Activated naive CD4-positive, alpha-beta T cell treated with anti-CD3 and anti-CD28 coated beads for 36 hours (primary cell): ENCODE measurements at regions not wholly inside any gene's neighbourhood (a gene's known extent, or its start where the extent isn't known, plus 50 kb on each side); places are given as distances from the start of the nearest gene placed in this dataset.

Experiments used
- CTCF ChIA-PET: fragments of 350-600 bp; sonication (Branson Sonifier 250); formaldehyde crosslinking; loops from one replicate; lab custom pipeline; 2021; ENCODE audit warnings: antibody characterized with exemption; lab: Charles Lee
- DNase-seq: peaks from one replicate; pipeline ENCODE4 v3.0.0-alpha.2; 2020
- H3K27ac Mint-ChIP-seq: one replicate; pipeline ENCODE4 v1.8.0; 2021; ENCODE audit warnings: mild to moderate bottlenecking, mixed read lengths
- H3K27me3 Mint-ChIP-seq: one replicate; pipeline ENCODE4 v1.8.0; 2021; ENCODE audit warnings: low read depth, mixed read lengths
- H3K36me3 Mint-ChIP-seq: one replicate; pipeline ENCODE4 v1.8.0; 2021; ENCODE audit warnings: low read depth, mixed read lengths
- H3K4me1 Mint-ChIP-seq: one replicate; pipeline ENCODE4 v1.8.0; 2021; ENCODE audit warnings: low read depth, mixed read lengths
- H3K4me3 Mint-ChIP-seq: one replicate; pipeline ENCODE4 v1.8.0; 2021; ENCODE audit warnings: mild to moderate bottlenecking, moderate library complexity, mixed read lengths
- H3K9me3 Mint-ChIP-seq: one replicate; pipeline ENCODE4 v1.8.0; 2021; ENCODE audit warnings: mixed read lengths
- intact Hi-C: fragments of 100-400 bp; cut with micrococcal nuclease; formaldehyde crosslinking; loops from one replicate; pipeline ENCODE4 v1.15.1; 2023

DNA sequence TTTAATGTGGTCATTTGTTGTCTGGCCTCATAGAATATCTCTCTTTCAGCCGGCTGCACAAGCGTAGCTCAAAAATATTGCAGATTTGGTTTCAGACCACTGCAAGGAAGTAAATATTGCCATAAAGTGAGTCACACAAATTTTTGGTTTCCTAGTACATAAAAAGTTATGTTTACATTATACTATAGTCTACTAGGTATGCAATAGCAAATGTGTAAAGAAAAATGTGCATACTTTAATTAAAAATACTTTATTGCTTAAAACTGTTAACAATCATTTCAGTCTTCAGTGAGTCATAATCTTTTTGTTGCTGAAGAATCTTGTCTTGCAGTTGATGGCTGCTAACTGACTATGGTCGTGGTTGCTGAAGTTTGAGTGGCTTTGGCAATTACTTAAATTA, 425.1 kb upstream of the ROBO1 start:
- no peak overlapping the region for H3K4me3 Mint-ChIP-seq
- intact Hi-C loops = no loop called here
- no peak overlapping the region for H3K27ac Mint-ChIP-seq
- CTCF ChIA-PET = no interaction called here
- no peak for DNase-seq
- peaks cover 14% of the 10 kb centered on the region for H3K9me3 Mint-ChIP-seq
- H3K27me3 Mint-ChIP-seq = no peaks in the 10 kb centered on the region
- no peaks in the 10 kb centered on the region for H3K4me1 Mint-ChIP-seq
- H3K36me3 Mint-ChIP-seq = no peaks in the 10 kb centered on the region

DNA sequence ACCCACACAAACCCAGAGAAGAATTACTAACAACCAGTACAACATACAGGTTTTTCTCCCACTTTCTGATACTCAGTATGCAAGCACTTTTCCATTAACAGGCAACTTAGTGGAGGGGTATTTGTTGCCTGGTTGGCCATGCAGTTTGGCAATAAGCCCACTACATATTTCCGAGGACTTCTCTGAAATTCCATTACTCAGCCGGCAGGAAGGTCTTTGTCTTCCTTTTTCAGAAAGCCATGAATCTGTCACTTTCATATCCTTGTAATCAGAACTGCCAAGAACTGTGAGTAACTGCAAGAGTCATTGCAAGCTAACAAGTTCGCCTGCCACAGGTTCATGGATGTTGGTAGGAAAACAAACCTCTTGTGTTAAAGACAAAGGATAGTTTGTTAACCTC, 422.3 kb upstream of the ROBO1 start:
- no peaks in the 10 kb centered on the region for H3K36me3 Mint-ChIP-seq
- no peak for DNase-seq
- CTCF ChIA-PET = no interaction called here
- no peaks in the 10 kb centered on the region for H3K4me1 Mint-ChIP-seq
- no peak overlapping the region for H3K4me3 Mint-ChIP-seq
- H3K27me3 Mint-ChIP-seq = no peaks in the 10 kb centered on the region
- intact Hi-C loops = no loop called here
- no peak overlapping the region for H3K27ac Mint-ChIP-seq
- peaks cover 8% of the 10 kb centered on the region for H3K9me3 Mint-ChIP-seq

DNA sequence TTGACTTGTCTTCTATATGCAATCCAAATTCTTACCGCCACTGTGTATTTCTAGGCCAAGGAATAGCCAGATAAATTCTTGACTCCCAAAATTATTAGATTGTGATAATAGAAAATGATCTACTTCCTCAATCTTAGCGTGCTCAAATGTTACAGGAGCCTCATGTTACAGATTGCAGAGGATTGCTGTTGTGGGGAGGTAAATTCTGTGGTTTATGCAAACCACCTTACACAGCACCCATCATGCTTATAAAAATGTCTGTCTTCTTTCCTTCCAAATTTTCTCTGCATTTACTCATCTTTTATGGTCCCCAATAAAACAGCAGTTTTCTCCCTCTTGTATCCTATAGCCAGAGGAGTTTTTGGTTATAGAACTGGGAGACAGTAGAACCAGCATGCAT, 420.2 kb upstream of the ROBO1 start:
- H3K4me3 Mint-ChIP-seq = no peak overlapping the region

DNA sequence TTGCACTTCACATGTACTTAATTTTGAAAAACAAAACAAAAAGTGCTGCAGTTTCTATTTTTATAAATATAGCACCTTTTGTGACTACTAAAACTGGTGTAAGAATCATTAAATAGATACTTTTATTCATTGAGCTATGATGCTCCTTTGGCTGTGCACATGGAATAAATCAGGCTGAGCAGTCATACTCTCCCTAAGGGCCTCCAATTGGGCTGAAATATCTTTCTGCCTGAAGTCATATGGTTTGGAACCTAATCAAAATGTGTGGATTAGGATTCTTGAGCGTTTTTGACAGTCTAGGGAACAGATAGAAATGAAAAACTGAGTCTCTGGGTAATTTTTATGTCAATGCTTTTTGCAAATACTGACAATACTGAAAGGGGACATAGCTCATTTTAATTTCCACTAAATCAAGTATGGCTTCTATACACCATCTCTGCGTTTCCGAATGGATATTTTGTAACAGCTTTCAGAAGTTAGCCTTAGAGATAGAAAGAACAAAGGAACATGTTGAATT, 392.2 kb upstream of the ROBO1 start:
- Mint-ChIP-seq H3K4me3 (no peak overlapping the region), H3K36me3 (no peaks in the 10 kb centered on the region), H3K4me1 (no peaks in the 10 kb centered on the region), H3K27ac (no peak overlapping the region), H3K27me3 (no peaks in the 10 kb centered on the region), H3K9me3 (peaks cover 2% of the 10 kb centered on the region)
- intact Hi-C loops = no loop called here
- DNase-seq = no peak
- CTCF ChIA-PET = no interaction called here

More for the DNA sequence above, 420.2 kb upstream of the ROBO1 start:
- DNase-seq = no peak
- Mint-ChIP-seq H3K36me3 (no peaks in the 10 kb centered on the region), H3K9me3 (peaks cover 3% of the 10 kb centered on the region), H3K27ac (no peak overlapping the region), H3K27me3 (no peaks in the 10 kb centered on the region), H3K4me1 (no peaks in the 10 kb centered on the region)
- intact Hi-C loops = no loop called here
- CTCF ChIA-PET = no interaction called here

DNA sequence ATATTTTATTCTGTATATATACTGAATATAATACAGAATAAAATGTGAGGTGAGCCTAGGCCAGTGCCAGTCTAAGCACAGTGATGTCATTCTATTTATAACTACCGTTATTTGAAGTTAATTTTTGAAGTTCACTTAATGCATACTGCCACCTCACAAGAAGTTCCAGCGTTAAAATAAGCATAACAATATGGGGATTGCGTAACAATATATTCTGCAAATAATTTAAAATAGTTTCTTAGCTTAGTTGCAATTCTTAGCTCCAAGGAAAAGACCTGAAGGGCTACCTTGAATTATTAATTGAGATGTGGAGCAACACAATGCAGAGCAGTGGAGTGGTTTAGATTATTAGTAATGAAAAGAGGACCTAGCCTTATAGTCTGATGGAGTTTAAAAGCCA, 390.5 kb upstream of the ROBO1 start:
- CTCF ChIA-PET = no interaction called here
- H3K9me3 Mint-ChIP-seq = no peaks in the 10 kb centered on the region
- H3K4me3 Mint-ChIP-seq = no peak overlapping the region
- no peak overlapping the region for H3K27ac Mint-ChIP-seq
- intact Hi-C loops = no loop called here
- no peaks in the 10 kb centered on the region for H3K36me3 Mint-ChIP-seq
- no peak for DNase-seq
- H3K4me1 Mint-ChIP-seq = no peaks in the 10 kb centered on the region
- no peaks in the 10 kb centered on the region for H3K27me3 Mint-ChIP-seq

DNA sequence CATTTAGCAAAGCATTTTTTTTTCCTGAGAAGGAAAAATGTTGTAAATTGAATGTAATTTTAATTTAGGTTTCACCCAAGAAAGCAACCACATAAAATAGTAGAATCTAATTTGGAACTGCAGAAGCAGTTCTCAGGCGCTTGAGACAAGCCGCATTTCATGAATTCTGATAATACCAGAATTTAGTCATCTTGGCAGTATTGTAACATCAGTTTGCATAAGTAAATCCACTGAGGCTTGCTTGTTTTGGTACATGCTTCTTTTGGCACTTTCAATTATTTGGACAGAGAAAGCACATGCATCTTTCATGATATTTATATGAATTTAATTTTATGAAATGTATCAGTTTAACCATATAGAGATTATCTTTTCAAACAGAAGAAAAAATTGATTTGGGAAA, 389.7 kb upstream of the ROBO1 start:
- peaks cover under 1% of the 10 kb centered on the region for H3K9me3 Mint-ChIP-seq
- H3K27me3 Mint-ChIP-seq = no peaks in the 10 kb centered on the region

DNA sequence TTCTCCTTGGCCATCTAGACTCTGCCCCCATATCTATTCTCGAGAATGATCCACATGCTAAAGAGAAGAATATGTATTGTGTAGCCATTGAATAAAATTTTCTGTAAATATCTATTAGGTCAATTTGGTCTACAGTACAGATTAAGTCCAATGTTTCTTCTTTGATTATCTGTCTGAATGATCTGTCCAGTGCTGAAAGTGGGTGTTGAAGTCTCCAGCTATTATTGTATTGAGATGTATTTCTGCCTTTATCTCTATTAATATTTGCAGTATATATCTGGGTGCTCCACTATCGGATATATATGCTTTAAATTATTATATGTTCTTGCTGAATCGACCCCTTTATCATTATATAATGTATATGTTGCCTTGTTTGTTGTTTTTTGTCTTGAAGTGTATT, 384.9 kb upstream of the ROBO1 start:
- Mint-ChIP-seq H3K4me1 (no peaks in the 10 kb centered on the region), H3K27ac (no peak overlapping the region), H3K27me3 (no peaks in the 10 kb centered on the region), H3K4me3 (no peak overlapping the region), H3K36me3 (no peaks in the 10 kb centered on the region), H3K9me3 (peaks cover 15% of the 10 kb centered on the region)
- intact Hi-C loops = no loop called here
- CTCF ChIA-PET = no interaction called here
- DNase-seq = no peak

More for the DNA sequence above, 389.7 kb upstream of the ROBO1 start:
- intact Hi-C loops = no loop called here
- Mint-ChIP-seq H3K4me3 (no peak overlapping the region), H3K36me3 (no peaks in the 10 kb centered on the region), H3K27ac (no peak overlapping the region), H3K4me1 (no peaks in the 10 kb centered on the region)
- DNase-seq = no peak
- CTCF ChIA-PET = no interaction called here

DNA sequence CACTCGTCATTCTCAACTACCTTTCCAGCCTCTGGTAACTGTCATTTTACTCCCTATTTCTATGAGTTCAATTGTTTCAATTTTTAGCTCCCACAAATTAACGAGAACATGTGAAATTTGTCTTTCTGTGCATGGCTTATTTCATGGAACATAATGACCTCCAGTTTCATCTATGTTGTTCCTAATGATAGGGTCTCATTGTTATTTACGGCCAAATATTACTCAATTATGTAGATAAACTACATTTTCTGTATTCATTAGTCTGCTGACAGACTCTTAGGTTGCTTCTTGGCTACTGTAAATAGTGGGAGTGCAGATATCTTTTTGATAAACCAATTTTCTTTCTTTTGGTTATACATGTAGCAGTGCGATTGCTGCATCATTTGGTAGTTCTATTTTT, 374.9 kb upstream of the ROBO1 start:
- Mint-ChIP-seq H3K9me3 (peaks cover 16% of the 10 kb centered on the region), H3K4me1 (no peaks in the 10 kb centered on the region), H3K4me3 (no peak overlapping the region), H3K36me3 (peaks cover 1% of the 10 kb centered on the region), H3K27ac (no peak overlapping the region), H3K27me3 (no peaks in the 10 kb centered on the region)
- no peak for DNase-seq
- CTCF ChIA-PET = no interaction called here
- intact Hi-C loops = no loop called here

DNA sequence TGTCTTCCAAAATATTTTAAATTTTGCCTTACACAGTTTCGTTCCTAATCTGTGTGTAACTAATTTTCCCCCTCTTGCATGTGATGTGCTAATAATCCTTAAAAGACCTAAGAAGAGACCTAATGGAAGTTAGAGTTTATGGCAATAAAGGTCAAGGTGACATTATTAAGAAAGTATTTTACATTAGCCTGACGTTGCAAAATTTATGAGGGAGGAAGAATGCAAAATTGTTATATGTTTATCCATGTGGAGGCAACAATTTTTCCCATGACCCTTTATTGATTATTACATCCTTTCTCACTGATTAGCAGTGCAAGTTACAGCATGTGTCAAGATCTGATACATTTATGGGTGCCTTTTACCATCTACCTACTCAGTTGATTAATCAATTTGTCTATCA, 373.8 kb upstream of the ROBO1 start:
- CTCF ChIA-PET = no interaction called here
- Mint-ChIP-seq H3K36me3 (peaks cover 1% of the 10 kb centered on the region), H3K27ac (no peak overlapping the region), H3K9me3 (peaks cover 18% of the 10 kb centered on the region), H3K4me3 (no peak overlapping the region), H3K27me3 (no peaks in the 10 kb centered on the region), H3K4me1 (no peaks in the 10 kb centered on the region)
- DNase-seq = no peak
- intact Hi-C loops = no loop called here

DNA sequence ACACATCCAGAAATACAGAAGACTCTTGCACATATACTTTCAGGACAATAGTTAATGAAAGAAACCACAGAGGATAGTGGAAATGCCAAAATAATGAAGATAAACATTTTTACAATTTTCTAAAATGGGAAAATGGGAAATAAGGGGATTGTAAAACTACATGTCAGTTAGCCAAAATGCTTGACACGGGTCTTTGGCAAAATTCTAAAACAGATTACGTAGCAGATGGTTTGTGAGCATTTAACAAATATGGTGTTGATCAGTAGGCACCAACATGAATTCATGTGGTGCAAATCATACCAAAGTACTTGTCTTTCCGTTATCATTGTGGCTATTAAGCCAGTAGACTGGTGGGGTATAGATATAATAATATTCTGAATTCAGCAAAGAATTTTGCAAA, 348.5 kb upstream of the ROBO1 start:
- peaks cover 7% of the 10 kb centered on the region for H3K9me3 Mint-ChIP-seq
- no peaks in the 10 kb centered on the region for H3K27me3 Mint-ChIP-seq
- H3K4me3 Mint-ChIP-seq = no peak overlapping the region
- H3K27ac Mint-ChIP-seq = no peak overlapping the region
- no peaks in the 10 kb centered on the region for H3K36me3 Mint-ChIP-seq
- intact Hi-C loops = no loop called here
- no peak for DNase-seq
- no peaks in the 10 kb centered on the region for H3K4me1 Mint-ChIP-seq
- CTCF ChIA-PET = no interaction called here

DNA sequence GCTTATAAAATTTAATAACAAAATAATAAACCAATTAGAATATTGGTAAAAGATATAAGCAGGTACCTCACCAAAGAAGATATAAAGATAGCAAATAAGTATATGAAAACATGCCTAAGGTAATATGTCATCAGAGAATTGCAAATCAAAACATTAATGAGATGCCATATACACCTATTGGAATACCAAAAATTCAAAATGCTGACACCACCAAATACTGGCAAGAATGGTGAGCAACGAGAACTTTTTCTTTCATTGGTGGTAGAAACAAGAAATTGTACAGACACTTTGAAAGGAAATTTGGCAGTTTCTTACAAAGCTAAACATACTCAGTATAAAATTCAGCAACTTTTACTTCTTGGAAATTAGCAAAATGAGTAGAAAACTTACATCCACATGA, 346.9 kb upstream of the ROBO1 start:
- Mint-ChIP-seq H3K36me3 (no peaks in the 10 kb centered on the region), H3K4me1 (no peaks in the 10 kb centered on the region), H3K27ac (no peak overlapping the region), H3K9me3 (peaks cover 5% of the 10 kb centered on the region), H3K27me3 (no peaks in the 10 kb centered on the region), H3K4me3 (no peak overlapping the region)
- intact Hi-C loops = no loop called here
- no peak for DNase-seq
- CTCF ChIA-PET = no interaction called here

DNA sequence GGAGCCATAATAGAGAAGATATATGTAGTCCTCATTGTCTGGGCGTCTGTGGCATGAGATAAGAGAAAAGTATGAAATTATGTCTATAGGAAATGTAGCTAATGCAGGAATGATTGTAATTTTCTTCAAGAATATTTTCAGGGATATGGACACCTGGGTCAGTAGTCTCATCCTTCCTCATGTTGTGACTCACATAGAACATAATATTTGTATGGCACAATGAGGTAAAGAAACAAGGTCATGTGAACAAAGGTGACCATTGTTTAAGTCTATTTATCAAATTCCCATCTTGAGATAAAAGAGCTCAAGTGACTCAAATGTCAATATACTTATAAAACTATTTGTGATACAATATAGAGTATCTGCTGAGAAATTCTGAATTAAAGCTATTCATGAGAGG, 345.5 kb upstream of the ROBO1 start:
- Mint-ChIP-seq H3K27ac (no peak overlapping the region), H3K27me3 (no peaks in the 10 kb centered on the region), H3K4me3 (no peak overlapping the region), H3K36me3 (no peaks in the 10 kb centered on the region), H3K9me3 (peaks cover 2% of the 10 kb centered on the region), H3K4me1 (no peaks in the 10 kb centered on the region)
- CTCF ChIA-PET = interaction anchor here (0.6 kb wide), 1 partner anchor 14 kb away, joined by 4 read pairs; no protein-coding TSS in a partner anchor
- intact Hi-C loops = no loop called here
- DNase-seq = no peak

DNA sequence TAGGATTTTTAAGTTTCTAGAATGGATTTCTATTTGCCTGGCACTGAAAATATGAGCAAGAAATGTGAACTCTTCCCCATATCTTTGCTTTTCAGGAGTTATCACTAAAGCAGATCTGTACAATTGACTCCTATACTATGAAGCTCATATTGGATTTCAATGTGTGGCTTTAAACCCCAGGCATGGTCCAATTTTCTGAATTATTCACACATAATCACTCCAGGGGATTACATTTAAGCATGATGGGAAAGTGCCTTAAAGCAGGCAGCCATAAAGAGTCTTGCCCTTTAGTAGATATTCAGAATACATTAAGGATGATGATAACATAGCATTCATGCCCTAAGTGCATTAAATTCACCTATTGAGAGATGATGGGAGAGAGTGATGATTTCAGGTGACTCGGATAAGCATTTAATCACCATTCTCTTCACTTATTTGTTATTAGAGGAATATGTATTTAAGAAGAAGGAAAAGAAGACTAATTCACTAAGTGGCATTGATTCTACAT, 331.8 kb upstream of the ROBO1 start:
- Mint-ChIP-seq H3K4me1 (no peaks in the 10 kb centered on the region), H3K36me3 (no peaks in the 10 kb centered on the region), H3K4me3 (no peak overlapping the region), H3K27ac (no peak overlapping the region), H3K27me3 (no peaks in the 10 kb centered on the region), H3K9me3 (peaks cover 4% of the 10 kb centered on the region)
- intact Hi-C loops = no loop called here
- DNase-seq = no peak
- CTCF ChIA-PET = no interaction called here
